ENCODE measurements at regions not wholly inside any gene's neighbourhood (a gene's known extent, or its start where the extent isn't known, plus 50 kb on each side); places are given as distances from the start of the nearest gene placed in this dataset.

DNA sequence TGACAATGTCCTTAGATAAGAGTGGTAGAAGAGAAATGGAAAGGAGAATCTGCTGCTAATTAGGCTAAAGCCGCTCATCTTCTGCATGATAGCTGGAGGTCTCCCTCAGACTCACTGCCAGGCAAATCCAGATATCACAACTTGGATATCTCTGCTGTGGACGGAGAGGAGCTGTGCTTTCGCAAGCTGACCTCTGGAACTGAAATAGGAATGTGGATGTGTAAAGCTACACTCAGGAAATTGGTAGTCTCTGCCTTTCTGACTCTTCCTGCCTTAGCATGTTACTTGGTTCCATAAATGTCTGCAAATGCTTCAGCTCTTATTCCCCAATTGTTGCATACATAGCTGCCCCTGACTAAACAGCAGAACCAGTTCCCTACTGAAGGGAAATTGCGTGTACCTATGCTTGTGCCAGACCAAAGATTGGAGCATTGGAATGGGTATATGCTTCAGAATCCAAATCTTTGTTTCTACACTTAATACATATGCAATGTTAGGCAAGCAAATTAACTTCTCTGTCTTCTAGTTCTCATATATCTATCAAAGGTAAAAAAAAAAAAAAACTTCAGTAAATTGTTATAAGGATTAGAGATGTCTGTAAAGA, 74.7 kb upstream of the ROBO2 start:
- Histone ChIP-seq H3K27me3 (replicated peaks; ENCODE audit: insufficient read depth, low read length) (no peaks in the 10 kb centered on the region), H3K4me1 (ENCODE audit: low read length) (no peaks in the 10 kb centered on the region), H3K9me2 (replicated peaks; ENCODE audit: insufficient read depth, low read length) (no peaks in the 10 kb centered on the region), H3K4me2 (ENCODE audit: low read depth, low read length) (no peak overlapping the region), H3K27ac (ENCODE audit: low read length) (no peak overlapping the region), H3K79me2 (ENCODE audit: low read length) (no peaks in the 10 kb centered on the region), H3K36me3 (replicated peaks; ENCODE audit: insufficient read depth, low read length) (no peaks in the 10 kb centered on the region), H3F3A (ENCODE audit: insufficient read depth, low read length) (no peaks in the 10 kb centered on the region), H3K9ac (ENCODE audit: low read length) (no peak overlapping the region), H3K9me3 (replicated peaks; ENCODE audit: insufficient read depth, low read length) (no peaks in the 10 kb centered on the region), H2AFZ (ENCODE audit: low read length) (no peak overlapping the region), H4K20me1 (ENCODE audit: insufficient read depth, low read length) (no peaks in the 10 kb centered on the region), H3K4me3 (ENCODE audit: low read length) (no peak overlapping the region)
- TF ChIP-seq EZH2 (optimal IDR thresholded peaks at IDR 0.05; ENCODE audit: low read depth, low read length) (no peak), EZH2phosphoT487 (IDR thresholded peaks at IDR 0.05; ENCODE audit: low read length) (no peak)
- TF ChIP-seq, protein P1, sequence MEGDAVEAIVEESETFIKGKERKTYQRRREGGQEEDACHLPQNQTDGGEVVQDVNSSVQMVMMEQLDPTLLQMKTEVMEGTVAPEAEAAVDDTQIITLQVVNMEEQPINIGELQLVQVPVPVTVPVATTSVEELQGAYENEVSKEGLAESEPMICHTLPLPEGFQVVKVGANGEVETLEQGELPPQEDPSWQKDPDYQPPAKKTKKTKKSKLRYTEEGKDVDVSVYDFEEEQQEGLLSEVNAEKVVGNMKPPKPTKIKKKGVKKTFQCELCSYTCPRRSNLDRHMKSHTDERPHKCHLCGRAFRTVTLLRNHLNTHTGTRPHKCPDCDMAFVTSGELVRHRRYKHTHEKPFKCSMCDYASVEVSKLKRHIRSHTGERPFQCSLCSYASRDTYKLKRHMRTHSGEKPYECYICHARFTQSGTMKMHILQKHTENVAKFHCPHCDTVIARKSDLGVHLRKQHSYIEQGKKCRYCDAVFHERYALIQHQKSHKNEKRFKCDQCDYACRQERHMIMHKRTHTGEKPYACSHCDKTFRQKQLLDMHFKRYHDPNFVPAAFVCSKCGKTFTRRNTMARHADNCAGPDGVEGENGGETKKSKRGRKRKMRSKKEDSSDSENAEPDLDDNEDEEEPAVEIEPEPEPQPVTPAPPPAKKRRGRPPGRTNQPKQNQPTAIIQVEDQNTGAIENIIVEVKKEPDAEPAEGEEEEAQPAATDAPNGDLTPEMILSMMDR (IDR thresholded peaks at IDR 0.05; ENCODE audit: low read length), result no peak
- no peak for DNase-seq

DNA sequence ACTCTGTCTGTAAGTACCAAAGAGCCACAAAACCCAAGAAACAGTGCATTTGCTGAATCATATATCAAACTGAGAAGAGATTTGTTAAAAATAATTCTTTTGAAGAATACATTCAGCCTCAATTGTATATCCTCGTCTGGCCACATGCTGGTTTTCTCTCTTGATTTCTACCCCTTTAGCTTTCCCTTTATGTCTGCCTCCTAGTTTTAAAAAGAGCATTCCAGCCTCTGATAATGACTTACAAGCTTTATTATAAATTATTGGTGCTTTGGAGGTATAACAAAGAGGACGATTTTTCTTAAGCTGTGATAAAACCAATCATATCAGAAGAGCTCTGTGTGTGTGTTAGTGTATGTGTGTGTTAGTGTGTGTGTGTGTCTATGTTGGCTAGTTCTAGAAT, 70.4 kb upstream of the ROBO2 start:
- Histone ChIP-seq H3K27ac (ENCODE audit: low read length) (no peak overlapping the region), H3K4me1 (ENCODE audit: low read length) (no peaks in the 10 kb centered on the region), H3K9ac (ENCODE audit: low read length) (no peak overlapping the region), H3K4me2 (ENCODE audit: low read depth, low read length) (no peak overlapping the region), H3K4me3 (ENCODE audit: low read length) (no peak overlapping the region), H3K9me2 (replicated peaks; ENCODE audit: insufficient read depth, low read length) (no peaks in the 10 kb centered on the region), H2AFZ (ENCODE audit: low read length) (no peak overlapping the region), H3K79me2 (ENCODE audit: low read length) (no peaks in the 10 kb centered on the region), H3F3A (ENCODE audit: insufficient read depth, low read length) (no peaks in the 10 kb centered on the region), H4K20me1 (ENCODE audit: insufficient read depth, low read length) (no peaks in the 10 kb centered on the region), H3K36me3 (replicated peaks; ENCODE audit: insufficient read depth, low read length) (no peaks in the 10 kb centered on the region), H3K27me3 (replicated peaks; ENCODE audit: insufficient read depth, low read length) (no peaks in the 10 kb centered on the region), H3K9me3 (replicated peaks; ENCODE audit: insufficient read depth, low read length) (no peaks in the 10 kb centered on the region)
- DNase-seq, result no peak
- TF ChIP-seq EZH2phosphoT487 (IDR thresholded peaks at IDR 0.05; ENCODE audit: low read length) (no peak), EZH2 (optimal IDR thresholded peaks at IDR 0.05; ENCODE audit: low read depth, low read length) (no peak)
- TF ChIP-seq, protein P1 (IDR thresholded peaks at IDR 0.05; ENCODE audit: low read length), result no peak

DNA sequence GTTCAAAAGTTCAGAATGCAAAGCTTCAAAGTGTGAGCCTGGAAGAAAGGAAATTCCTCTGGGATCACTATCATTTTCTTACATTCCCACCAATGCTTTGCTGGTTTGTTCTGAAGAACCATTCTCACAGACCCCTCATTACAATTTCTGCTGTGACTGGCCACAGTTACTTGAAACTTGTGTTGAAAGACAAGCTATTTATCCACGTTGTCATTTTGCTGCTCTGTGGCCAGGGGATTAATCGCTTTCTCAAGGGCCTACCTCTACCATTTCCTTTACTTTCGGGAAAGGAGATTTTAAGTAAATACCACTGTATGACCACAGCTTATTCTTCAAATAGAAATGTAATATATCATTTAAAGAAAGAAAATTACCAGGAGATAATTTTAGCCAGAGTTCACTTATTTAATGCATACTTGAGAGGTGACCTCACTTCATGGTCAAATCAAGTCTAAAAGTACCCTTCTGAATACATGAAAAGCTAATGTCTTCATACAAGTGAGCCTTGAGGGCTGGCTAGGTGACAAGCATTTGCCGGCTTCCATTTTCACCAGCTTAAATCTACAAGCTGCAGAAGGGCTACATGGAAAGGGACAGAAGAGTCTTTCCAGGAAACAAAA, 69.8 kb upstream of the ROBO2 start:
- Histone ChIP-seq H3K9ac (ENCODE audit: low read length) (no peak overlapping the region), H3K4me1 (ENCODE audit: low read length) (no peaks in the 10 kb centered on the region), H3K79me2 (ENCODE audit: low read length) (no peaks in the 10 kb centered on the region), H4K20me1 (ENCODE audit: insufficient read depth, low read length) (no peaks in the 10 kb centered on the region), H3K4me3 (ENCODE audit: low read length) (no peak overlapping the region), H3K36me3 (replicated peaks; ENCODE audit: insufficient read depth, low read length) (no peaks in the 10 kb centered on the region), H3K9me3 (replicated peaks; ENCODE audit: insufficient read depth, low read length) (no peaks in the 10 kb centered on the region), H3K9me2 (replicated peaks; ENCODE audit: insufficient read depth, low read length) (no peaks in the 10 kb centered on the region), H3K27me3 (replicated peaks; ENCODE audit: insufficient read depth, low read length) (no peaks in the 10 kb centered on the region), H2AFZ (ENCODE audit: low read length) (no peak overlapping the region), H3K27ac (ENCODE audit: low read length) (no peak overlapping the region), H3K4me2 (ENCODE audit: low read depth, low read length) (no peak overlapping the region), H3F3A (ENCODE audit: insufficient read depth, low read length) (no peaks in the 10 kb centered on the region)
- no peak for DNase-seq
- no peak for TF ChIP-seq EZH2 (optimal IDR thresholded peaks at IDR 0.05; ENCODE audit: low read depth, low read length)
- no peak for TF ChIP-seq EZH2phosphoT487 (IDR thresholded peaks at IDR 0.05; ENCODE audit: low read length)
- TF ChIP-seq, protein P1 (IDR thresholded peaks at IDR 0.05; ENCODE audit: low read length), result no peak
